CD8-positive, alpha-beta memory T cell (primary cell): ENCODE measurements at regions not wholly inside any gene's neighbourhood (a gene's known extent, or its start where the extent isn't known, plus 50 kb on each side); places are given as distances from the start of the nearest gene placed in this dataset.

Source experiments
- CTCF ChIA-PET: fragments of 350-600 bp; sonication (Branson Sonifier 250); formaldehyde crosslinking; loops from one replicate; lab custom pipeline; 2021; ENCODE audit warnings: antibody characterized with exemption; lab: Charles Lee
- POLR2A ChIA-PET: fragments of 350-600 bp; sonication (Branson Sonifier 250); formaldehyde crosslinking; loops from one replicate; lab custom pipeline; 2021; ENCODE audit warnings: antibody characterized with exemption; lab: Charles Lee
- DNase-seq, 5 donors: peaks; one replicate each; pipeline versions ENCODE4 v3.0.0 to v3.0.0-alpha.2; 2020 to 2022; ENCODE audit warnings: mixed read lengths in 1 of 5
- H3K27ac ChIP-seq: one replicate; pipeline ENCODE4 v1.7.0; 2013; ENCODE audit warnings: low read depth, mild to moderate bottlenecking, low read length, moderate library complexity
- H3K27me3 ChIP-seq: 2 replicates; pipeline ENCODE4 v1.7.0; 2013; ENCODE audit warnings: low read length, mild to moderate bottlenecking; ENCODE audit not compliant: insufficient read depth, poor library complexity, severe bottlenecking
- H3K36me3 ChIP-seq: 2 replicates; pipeline ENCODE4 v1.7.0; 2013; ENCODE audit warnings: mild to moderate bottlenecking, low read length, moderate library complexity; ENCODE audit not compliant: insufficient read depth
- H3K4me1 ChIP-seq: 2 replicates; pipeline ENCODE4 v1.7.0; 2013; ENCODE audit warnings: mild to moderate bottlenecking, low read length, moderate library complexity; ENCODE audit not compliant: insufficient read depth
- H3K4me3 ChIP-seq: 2 replicates; pipeline ENCODE4 v1.7.0; 2013; ENCODE audit warnings: mild to moderate bottlenecking, low read length
- H3K9me3 ChIP-seq: 2 replicates; pipeline ENCODE4 v1.7.0; 2013; ENCODE audit warnings: mild to moderate bottlenecking, low read length
- H3K27ac Mint-ChIP-seq, 8 donors: one replicate each; pipeline ENCODE4 v1.8.0; 2020 to 2021; ENCODE audit warnings: mixed read lengths in 8 of 8, mild to moderate bottlenecking in 6 of 8, inconsistent platforms in 3 of 8, moderate library complexity in 3 of 8
- H3K27me3 Mint-ChIP-seq, 2 donors: one replicate each; pipeline ENCODE4 v1.8.0; 2020 to 2021; ENCODE audit warnings: mixed read lengths in 2 of 2, mild to moderate bottlenecking in 1 of 2, moderate library complexity in 1 of 2
- H3K36me3 Mint-ChIP-seq, 3 donors: one replicate each; pipeline ENCODE4 v1.8.0; 2020 to 2021; ENCODE audit warnings: mixed read lengths in 3 of 3, inconsistent platforms in 1 of 3, mild to moderate bottlenecking in 1 of 3
- H3K4me1 Mint-ChIP-seq, 3 donors: one replicate each; pipeline ENCODE4 v1.8.0; 2020 to 2021; ENCODE audit warnings: mixed read lengths in 3 of 3, inconsistent platforms in 1 of 3, mild to moderate bottlenecking in 1 of 3
- H3K4me3 Mint-ChIP-seq, 7 donors: one replicate each; pipeline ENCODE4 v1.8.0; 2020 to 2021; ENCODE audit warnings: mixed read lengths in 7 of 7, mild to moderate bottlenecking in 6 of 7, moderate library complexity in 4 of 7, inconsistent platforms in 2 of 7
- H3K9me3 Mint-ChIP-seq, 5 donors: one replicate each; pipeline ENCODE4 v1.8.0; 2020 to 2022; ENCODE audit warnings: mixed read lengths in 5 of 5, mild to moderate bottlenecking in 3 of 5, moderate library complexity in 2 of 5, inconsistent platforms in 1 of 5

- no peaks in the 10 kb centered on the region for H3K4me1 Mint-ChIP-seq
- ChIA-PET CTCF (interaction anchor here (0.7 kb wide), 1 partner anchor 12 kb away, joined by 3 read pairs; no protein-coding TSS in a partner anchor), POLR2A (no interaction called here)
- H3K9me3 Mint-ChIP-seq: peaks cover 0 to 22% (median 12%) of the 10 kb centered on the region in 5 donors
- H3K36me3 Mint-ChIP-seq: no peaks in the 10 kb centered on the region
- Histone ChIP-seq H3K4me3 (no peak overlapping the region), H3K27ac (no peak overlapping the region), H3K4me1 (no peaks in the 10 kb centered on the region), H3K27me3 (no peaks in the 10 kb centered on the region), H3K36me3 (no peaks in the 10 kb centered on the region), H3K9me3 (peaks cover 4% of the 10 kb centered on the region)
- no peak overlapping the region for H3K4me3 Mint-ChIP-seq
- no peak overlapping the region for H3K27ac Mint-ChIP-seq
- DNase-seq: no peak
- H3K27me3 Mint-ChIP-seq: no peaks in the 10 kb centered on the region
These were observed 602.6 kb upstream of the API5 start for GRCh38 chr11:42709216-42709615.

GRCh38 chr11:42713279-42713678 is 598.5 kb upstream of the API5 start:
- Mint-ChIP-seq H3K36me3 (no peaks in the 10 kb centered on the region), H3K27ac (no peak overlapping the region), H3K27me3 (no peaks in the 10 kb centered on the region), H3K9me3 (peaks cover 3 to 26% (median 15%) of the 10 kb centered on the region in 5 donors), H3K4me1 (no peaks in the 10 kb centered on the region), H3K4me3 (no peak overlapping the region)
- Histone ChIP-seq H3K27ac (no peak overlapping the region), H3K4me1 (no peaks in the 10 kb centered on the region), H3K9me3 (peaks cover 4% of the 10 kb centered on the region), H3K4me3 (no peak overlapping the region), H3K27me3 (no peaks in the 10 kb centered on the region), H3K36me3 (no peaks in the 10 kb centered on the region)
- CTCF ChIA-PET: no interaction called here
- POLR2A ChIA-PET: no interaction called here
- no peak for DNase-seq

GRCh38 chr11:42713753-42714152 is 598.0 kb upstream of the API5 start:
- Mint-ChIP-seq H3K4me3 (no peak overlapping the region), H3K27ac (no peak overlapping the region), H3K4me1 (no peaks in the 10 kb centered on the region), H3K36me3 (no peaks in the 10 kb centered on the region), H3K9me3 (peaks cover 3 to 28% (median 18%) of the 10 kb centered on the region in 5 donors), H3K27me3 (no peaks in the 10 kb centered on the region)
- no peaks in the 10 kb centered on the region for H3K27me3 ChIP-seq
- H3K9me3 ChIP-seq: peaks cover 4% of the 10 kb centered on the region
- no peaks in the 10 kb centered on the region for H3K36me3 ChIP-seq
- H3K27ac ChIP-seq: no peak overlapping the region
- H3K4me3 ChIP-seq: no peak overlapping the region
- POLR2A ChIA-PET: no interaction called here
- H3K4me1 ChIP-seq: no peaks in the 10 kb centered on the region
- no peak for DNase-seq
- CTCF ChIA-PET: no interaction called here

GRCh38 chr11:42720716-42721563 is 590.9 kb upstream of the API5 start:
- no peaks in the 10 kb centered on the region for H3K4me1 Mint-ChIP-seq
- DNase-seq: no peak
- peaks cover 5 to 19% (median 8%) of the 10 kb centered on the region in 5 donors for H3K9me3 Mint-ChIP-seq
- CTCF ChIA-PET: no interaction called here
- no peaks in the 10 kb centered on the region for H3K27me3 ChIP-seq
- H3K36me3 Mint-ChIP-seq: no peaks in the 10 kb centered on the region
- H3K27me3 Mint-ChIP-seq: no peaks in the 10 kb centered on the region
- POLR2A ChIA-PET: no interaction called here
- no peaks in the 10 kb centered on the region for H3K36me3 ChIP-seq
- no peak overlapping the region for H3K27ac ChIP-seq
- no peaks in the 10 kb centered on the region for H3K4me1 ChIP-seq
- H3K27ac Mint-ChIP-seq: no peak overlapping the region
- no peak overlapping the region for H3K4me3 Mint-ChIP-seq
- H3K9me3 ChIP-seq: no peaks in the 10 kb centered on the region
- no peak overlapping the region for H3K4me3 ChIP-seq

- DNase-seq: no peak
- Histone ChIP-seq H3K9me3 (no peaks in the 10 kb centered on the region), H3K27ac (no peak overlapping the region), H3K36me3 (no peaks in the 10 kb centered on the region), H3K4me3 (no peak overlapping the region), H3K27me3 (no peaks in the 10 kb centered on the region), H3K4me1 (no peaks in the 10 kb centered on the region)
- H3K4me1 Mint-ChIP-seq: no peaks in the 10 kb centered on the region
- peaks cover 0 to 9% (median 4%) of the 10 kb centered on the region in 5 donors for H3K9me3 Mint-ChIP-seq
- no peak overlapping the region for H3K27ac Mint-ChIP-seq
- ChIA-PET CTCF (no interaction called here), POLR2A (no interaction called here)
- H3K4me3 Mint-ChIP-seq: no peak overlapping the region
- no peaks in the 10 kb centered on the region for H3K36me3 Mint-ChIP-seq
- H3K27me3 Mint-ChIP-seq: no peaks in the 10 kb centered on the region
These were observed 583.9 kb upstream of the API5 start for GRCh38 chr11:42727879-42728278.

- Histone ChIP-seq H3K27ac (no peak overlapping the region), H3K4me1 (no peaks in the 10 kb centered on the region), H3K9me3 (no peaks in the 10 kb centered on the region), H3K36me3 (no peaks in the 10 kb centered on the region), H3K27me3 (no peaks in the 10 kb centered on the region), H3K4me3 (no peak overlapping the region)
- Mint-ChIP-seq H3K4me1 (no peaks in the 10 kb centered on the region), H3K9me3 (peaks cover 0 to 25% (median 4%) of the 10 kb centered on the region in 5 donors), H3K4me3 (no peak overlapping the region), H3K27me3 (no peaks in the 10 kb centered on the region), H3K27ac (no peak overlapping the region), H3K36me3 (no peaks in the 10 kb centered on the region)
- ChIA-PET CTCF (no interaction called here), POLR2A (no interaction called here)
- DNase-seq: no peak
These were observed 549.4 kb upstream of the API5 start for GRCh38 chr11:42762348-42762747.

- Histone ChIP-seq H3K9me3 (no peaks in the 10 kb centered on the region), H3K36me3 (no peaks in the 10 kb centered on the region), H3K4me1 (no peaks in the 10 kb centered on the region), H3K27me3 (no peaks in the 10 kb centered on the region), H3K4me3 (no peak overlapping the region), H3K27ac (no peak overlapping the region)
- H3K4me1 Mint-ChIP-seq: no peaks in the 10 kb centered on the region
- POLR2A ChIA-PET: no interaction called here
- peaks cover 0 to 17% (median 1%) of the 10 kb centered on the region in 5 donors for H3K9me3 Mint-ChIP-seq
- no peak for DNase-seq
- H3K36me3 Mint-ChIP-seq: no peaks in the 10 kb centered on the region
- H3K4me3 Mint-ChIP-seq: no peak overlapping the region
- peak overlapping the region in 1 of 8 donors; percentile 40 for H3K27ac Mint-ChIP-seq
- CTCF ChIA-PET: no interaction called here
- no peaks in the 10 kb centered on the region for H3K27me3 Mint-ChIP-seq
These were observed 546.9 kb upstream of the API5 start for GRCh38 chr11:42764936-42765335.

GRCh38 chr11:42768576-42768975 is 543.2 kb upstream of the API5 start:
- Mint-ChIP-seq H3K9me3 (peaks cover 0 to 26% (median 3%) of the 10 kb centered on the region in 5 donors), H3K36me3 (no peaks in the 10 kb centered on the region), H3K27ac (no peak overlapping the region), H3K4me3 (no peak overlapping the region), H3K4me1 (no peaks in the 10 kb centered on the region), H3K27me3 (no peaks in the 10 kb centered on the region)
- POLR2A ChIA-PET: no interaction called here
- Histone ChIP-seq H3K27me3 (no peaks in the 10 kb centered on the region), H3K9me3 (no peaks in the 10 kb centered on the region), H3K27ac (no peak overlapping the region), H3K4me1 (no peaks in the 10 kb centered on the region), H3K4me3 (no peak overlapping the region), H3K36me3 (no peaks in the 10 kb centered on the region)
- CTCF ChIA-PET: no interaction called here
- no peak for DNase-seq
